AG04449 (cell line): ENCODE measurements at regions not wholly inside any gene's neighbourhood (a gene's known extent, or its start where the extent isn't known, plus 50 kb on each side); places are given as distances from the start of the nearest gene placed in this dataset.

ENCODE experiments used
- CTCF ChIA-PET: fragments of 350-600 bp; formaldehyde crosslinking; extraction: SDS; loops from one replicate; lab custom pipeline; 2021; ENCODE audit warnings: antibody characterized with exemption; lab: Yijun Ruan, JAX
- POLR2A ChIA-PET: fragments of 400-600, 350-600 bp; formaldehyde crosslinking; extraction: SDS; loops from one replicate; lab custom pipeline; 2020; ENCODE audit warnings: antibody characterized with exemption, inconsistent platforms; lab: Yijun Ruan, JAX
- DNase-seq: peaks from one replicate; pipeline ENCODE4 v3.0.0-alpha.2; 2010; ENCODE audit warnings: low read depth, low spot score
- H3K4me3 ChIP-seq: 2 replicates; pipeline ENCODE4 v1.5.1; 2011; ENCODE audit warnings: low read depth, mild to moderate bottlenecking, control low read depth, low read length
- TF ChIP-seq, protein P1 (sequence below): IDR thresholded peaks from one replicate; pipeline ENCODE4 v1.5.1; 2011; ENCODE audit warnings: mild to moderate bottlenecking, moderate library complexity, low read length, control low read depth, inconsistent platforms; ENCODE audit not compliant: insufficient read depth; ENCODE audit errors: missing control alignments

DNA sequence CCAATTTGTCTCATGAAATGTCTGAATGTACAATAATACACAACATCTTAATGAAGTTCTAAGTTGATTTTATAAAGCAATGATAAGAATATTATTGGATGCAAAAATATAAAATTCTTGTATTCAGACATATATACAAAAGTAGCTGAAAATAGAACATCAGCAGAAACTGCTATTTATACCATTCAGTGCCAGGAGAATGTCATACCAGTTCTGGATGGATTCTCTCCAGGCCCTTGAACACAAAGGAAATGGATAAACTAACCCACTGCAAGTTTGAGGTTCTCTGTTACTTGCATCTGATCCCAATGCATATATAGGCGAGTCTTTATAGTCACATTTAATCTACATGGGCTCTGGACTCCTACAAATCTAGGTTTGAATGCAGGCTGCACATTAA lies 126.3 kb upstream of the KLF3 start:
- POLR2A ChIA-PET = no interaction called here
- CTCF ChIA-PET = no interaction called here
- DNase-seq = no peak
- TF ChIP-seq, protein P1, sequence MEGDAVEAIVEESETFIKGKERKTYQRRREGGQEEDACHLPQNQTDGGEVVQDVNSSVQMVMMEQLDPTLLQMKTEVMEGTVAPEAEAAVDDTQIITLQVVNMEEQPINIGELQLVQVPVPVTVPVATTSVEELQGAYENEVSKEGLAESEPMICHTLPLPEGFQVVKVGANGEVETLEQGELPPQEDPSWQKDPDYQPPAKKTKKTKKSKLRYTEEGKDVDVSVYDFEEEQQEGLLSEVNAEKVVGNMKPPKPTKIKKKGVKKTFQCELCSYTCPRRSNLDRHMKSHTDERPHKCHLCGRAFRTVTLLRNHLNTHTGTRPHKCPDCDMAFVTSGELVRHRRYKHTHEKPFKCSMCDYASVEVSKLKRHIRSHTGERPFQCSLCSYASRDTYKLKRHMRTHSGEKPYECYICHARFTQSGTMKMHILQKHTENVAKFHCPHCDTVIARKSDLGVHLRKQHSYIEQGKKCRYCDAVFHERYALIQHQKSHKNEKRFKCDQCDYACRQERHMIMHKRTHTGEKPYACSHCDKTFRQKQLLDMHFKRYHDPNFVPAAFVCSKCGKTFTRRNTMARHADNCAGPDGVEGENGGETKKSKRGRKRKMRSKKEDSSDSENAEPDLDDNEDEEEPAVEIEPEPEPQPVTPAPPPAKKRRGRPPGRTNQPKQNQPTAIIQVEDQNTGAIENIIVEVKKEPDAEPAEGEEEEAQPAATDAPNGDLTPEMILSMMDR = no peak
- H3K4me3 ChIP-seq = no peak overlapping the region

GRCh38 chr4:38538517-38538916 lies 125.5 kb upstream of the KLF3 start:
- CTCF ChIA-PET = interaction anchor here (1.1 kb wide), 1 partner anchor 11 kb away, joined by 3 read pairs; no protein-coding TSS in a partner anchor
- no peak overlapping the region for H3K4me3 ChIP-seq
- DNase-seq = no peak
- TF ChIP-seq, protein P1 = no peak
- POLR2A ChIA-PET = no interaction called here

- TF ChIP-seq, protein P1 = no peak
- H3K4me3 ChIP-seq = no peak overlapping the region
- no peak for DNase-seq
- ChIA-PET CTCF (no interaction called here), POLR2A (no interaction called here)
Observed at GRCh38 chr4:38539501-38539900, 124.5 kb upstream of the KLF3 start.

GRCh38 chr4:38547052-38547451 lies 116.9 kb upstream of the KLF3 start:
- CTCF ChIA-PET = no interaction called here

DNA sequence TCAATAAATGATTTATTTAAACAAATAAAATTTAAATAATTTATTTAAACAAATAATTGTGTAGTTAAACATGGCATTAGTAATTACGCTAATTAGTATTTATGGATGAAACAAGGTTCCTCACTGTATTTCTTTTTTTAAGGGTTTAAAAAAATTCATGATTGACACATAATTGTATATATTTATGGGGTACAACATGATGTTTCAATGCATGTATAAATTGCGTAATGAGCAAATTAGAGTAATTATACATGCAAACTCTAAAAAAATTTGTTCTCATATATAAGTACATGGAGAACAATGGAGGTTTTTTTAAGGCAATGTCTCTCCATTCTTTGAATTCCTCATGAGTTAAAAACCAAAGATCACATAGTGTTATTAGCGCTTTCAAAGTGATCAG lies 115.7 kb upstream of the KLF3 start:
- ChIA-PET POLR2A (no interaction called here), CTCF (no interaction called here)
- TF ChIP-seq, protein P1 = no peak
- no peak overlapping the region for H3K4me3 ChIP-seq
- no peak for DNase-seq

More at GRCh38 chr4:38547052-38547451, 116.9 kb upstream of the KLF3 start:
- H3K4me3 ChIP-seq = no peak overlapping the region
- TF ChIP-seq, protein P1 = no peak
- no peak for DNase-seq
- POLR2A ChIA-PET = no interaction called here

- DNase-seq = no peak
- TF ChIP-seq, protein P1 = no peak
- no peak overlapping the region for H3K4me3 ChIP-seq
- ChIA-PET CTCF (no interaction called here), POLR2A (no interaction called here)
Observed at GRCh38 chr4:38559374-38559773, 104.6 kb upstream of the KLF3 start.
